WTC11 (cell line): ENCODE measurements at regions not wholly inside any gene's neighbourhood (a gene's known extent, or its start where the extent isn't known, plus 50 kb on each side); places are given as distances from the start of the nearest gene placed in this dataset.

Experiments
- ARID4B ChIP-seq: sonication (generic); formaldehyde crosslinking; IDR thresholded peaks from 2 replicates; pipeline ENCODE4 v1.8.0; 2023; ENCODE audit warnings: missing genetic modification reagents, mild to moderate bottlenecking, borderline replicate concordance
- ATF1 ChIP-seq: sonication (generic); formaldehyde crosslinking; IDR thresholded peaks from 2 replicates; pipeline ENCODE4 v1.8.1; 2023; ENCODE audit warnings: mild to moderate bottlenecking, moderate library complexity, missing genetic modification reagents
- ELF4 ChIP-seq: sonication (generic); formaldehyde crosslinking; IDR thresholded peaks from 2 replicates; pipeline ENCODE4 v1.8.1; 2022; ENCODE audit warnings: low read depth, mild to moderate bottlenecking, moderate library complexity, missing genetic modification reagents
- ESRRA ChIP-seq: sonication (generic); formaldehyde crosslinking; IDR thresholded peaks from 2 replicates; pipeline ENCODE4 v1.8.1; 2022; ENCODE audit warnings: mild to moderate bottlenecking, missing genetic modification reagents, borderline replicate concordance
- FOXJ3 ChIP-seq: sonication (generic); formaldehyde crosslinking; IDR thresholded peaks from 2 replicates; pipeline ENCODE4 v1.9.0; 2021; ENCODE audit warnings: missing genetic modification reagents, mild to moderate bottlenecking, borderline replicate concordance
- JUN ChIP-seq: sonication (generic); formaldehyde crosslinking; IDR thresholded peaks from 2 replicates; pipeline ENCODE4 v1.8.0; 2023; ENCODE audit warnings: mild to moderate bottlenecking, missing genetic modification reagents
- MYBL2 ChIP-seq: sonication (generic); formaldehyde crosslinking; IDR thresholded peaks from 2 replicates; pipeline ENCODE4 v1.8.1; 2023; ENCODE audit warnings: mild to moderate bottlenecking, moderate library complexity, missing genetic modification reagents
- TEAD4 ChIP-seq: sonication (generic); formaldehyde crosslinking; IDR thresholded peaks from 2 replicates; pipeline ENCODE4 v1.8.0; 2022; ENCODE audit warnings: mild to moderate bottlenecking, missing genetic modification reagents
- TF ChIP-seq, protein P1 (sequence below): fragments of 200-600 bp; IDR thresholded peaks from 2 replicates; pipeline ENCODE4 v1.8.0; 2022; ENCODE audit warnings: antibody characterized with exemption
- TF ChIP-seq, protein P2 (sequence below): sonication (generic); formaldehyde crosslinking; IDR thresholded peaks from 2 replicates; pipeline ENCODE4 v1.8.1; 2023; ENCODE audit warnings: mild to moderate bottlenecking, missing genetic modification reagents
- TF ChIP-seq, protein P3 (sequence below): sonication (generic); formaldehyde crosslinking; IDR thresholded peaks from 2 replicates; pipeline ENCODE4 v1.8.1; 2023; ENCODE audit warnings: mild to moderate bottlenecking, missing genetic modification reagents, moderate library complexity
- TF ChIP-seq, protein P4 (sequence below): sonication (generic); formaldehyde crosslinking; IDR thresholded peaks from 2 replicates; pipeline ENCODE4 v1.8.1; 2023; ENCODE audit warnings: mild to moderate bottlenecking, moderate library complexity, missing genetic modification reagents
- TF ChIP-seq, protein P5 (sequence below): sonication (generic); formaldehyde crosslinking; IDR thresholded peaks from 2 replicates; pipeline ENCODE4 v1.8.0; 2023; ENCODE audit warnings: mild to moderate bottlenecking, missing genetic modification reagents
- TF ChIP-seq, protein P6 (sequence below): sonication (generic); formaldehyde crosslinking; IDR thresholded peaks from 2 replicates; pipeline ENCODE4 v1.8.0; 2023; ENCODE audit warnings: missing genetic modification reagents

DNA sequence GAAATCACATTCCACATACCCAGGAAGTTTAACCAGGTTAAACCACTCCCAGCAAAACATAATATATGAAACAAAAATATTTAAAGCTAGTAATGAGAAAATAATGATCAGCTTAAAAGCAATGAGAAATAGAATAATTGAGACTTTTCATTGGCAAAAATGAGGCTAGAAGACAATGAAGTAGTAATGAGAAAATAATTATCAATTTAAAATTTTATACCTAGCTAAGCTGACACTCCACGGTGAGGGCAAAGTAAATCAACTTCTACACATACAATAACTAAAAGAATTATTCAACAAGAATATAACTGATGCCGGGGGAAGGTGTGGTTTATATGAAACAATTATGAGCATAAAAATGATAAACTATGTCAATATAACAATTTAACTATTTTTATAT is 82.2 kb upstream of the TES start:
- TF ChIP-seq, protein P1, sequence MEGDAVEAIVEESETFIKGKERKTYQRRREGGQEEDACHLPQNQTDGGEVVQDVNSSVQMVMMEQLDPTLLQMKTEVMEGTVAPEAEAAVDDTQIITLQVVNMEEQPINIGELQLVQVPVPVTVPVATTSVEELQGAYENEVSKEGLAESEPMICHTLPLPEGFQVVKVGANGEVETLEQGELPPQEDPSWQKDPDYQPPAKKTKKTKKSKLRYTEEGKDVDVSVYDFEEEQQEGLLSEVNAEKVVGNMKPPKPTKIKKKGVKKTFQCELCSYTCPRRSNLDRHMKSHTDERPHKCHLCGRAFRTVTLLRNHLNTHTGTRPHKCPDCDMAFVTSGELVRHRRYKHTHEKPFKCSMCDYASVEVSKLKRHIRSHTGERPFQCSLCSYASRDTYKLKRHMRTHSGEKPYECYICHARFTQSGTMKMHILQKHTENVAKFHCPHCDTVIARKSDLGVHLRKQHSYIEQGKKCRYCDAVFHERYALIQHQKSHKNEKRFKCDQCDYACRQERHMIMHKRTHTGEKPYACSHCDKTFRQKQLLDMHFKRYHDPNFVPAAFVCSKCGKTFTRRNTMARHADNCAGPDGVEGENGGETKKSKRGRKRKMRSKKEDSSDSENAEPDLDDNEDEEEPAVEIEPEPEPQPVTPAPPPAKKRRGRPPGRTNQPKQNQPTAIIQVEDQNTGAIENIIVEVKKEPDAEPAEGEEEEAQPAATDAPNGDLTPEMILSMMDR: no peak
- no peak for TF ChIP-seq ARID4B (CRISPR knock-in tag)
- TF ChIP-seq, protein P2, sequence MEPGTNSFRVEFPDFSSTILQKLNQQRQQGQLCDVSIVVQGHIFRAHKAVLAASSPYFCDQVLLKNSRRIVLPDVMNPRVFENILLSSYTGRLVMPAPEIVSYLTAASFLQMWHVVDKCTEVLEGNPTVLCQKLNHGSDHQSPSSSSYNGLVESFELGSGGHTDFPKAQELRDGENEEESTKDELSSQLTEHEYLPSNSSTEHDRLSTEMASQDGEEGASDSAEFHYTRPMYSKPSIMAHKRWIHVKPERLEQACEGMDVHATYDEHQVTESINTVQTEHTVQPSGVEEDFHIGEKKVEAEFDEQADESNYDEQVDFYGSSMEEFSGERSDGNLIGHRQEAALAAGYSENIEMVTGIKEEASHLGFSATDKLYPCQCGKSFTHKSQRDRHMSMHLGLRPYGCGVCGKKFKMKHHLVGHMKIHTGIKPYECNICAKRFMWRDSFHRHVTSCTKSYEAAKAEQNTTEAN (CRISPR knock-in tag): no peak
- TF ChIP-seq, protein P3, sequence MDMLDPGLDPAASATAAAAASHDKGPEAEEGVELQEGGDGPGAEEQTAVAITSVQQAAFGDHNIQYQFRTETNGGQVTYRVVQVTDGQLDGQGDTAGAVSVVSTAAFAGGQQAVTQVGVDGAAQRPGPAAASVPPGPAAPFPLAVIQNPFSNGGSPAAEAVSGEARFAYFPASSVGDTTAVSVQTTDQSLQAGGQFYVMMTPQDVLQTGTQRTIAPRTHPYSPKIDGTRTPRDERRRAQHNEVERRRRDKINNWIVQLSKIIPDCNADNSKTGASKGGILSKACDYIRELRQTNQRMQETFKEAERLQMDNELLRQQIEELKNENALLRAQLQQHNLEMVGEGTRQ (CRISPR knock-in tag): no peak
- TF ChIP-seq ESRRA: no peak
- no peak for TF ChIP-seq TEAD4 (CRISPR knock-in tag)
- TF ChIP-seq ATF1 (CRISPR knock-in tag): no peak
- TF ChIP-seq, protein P4, sequence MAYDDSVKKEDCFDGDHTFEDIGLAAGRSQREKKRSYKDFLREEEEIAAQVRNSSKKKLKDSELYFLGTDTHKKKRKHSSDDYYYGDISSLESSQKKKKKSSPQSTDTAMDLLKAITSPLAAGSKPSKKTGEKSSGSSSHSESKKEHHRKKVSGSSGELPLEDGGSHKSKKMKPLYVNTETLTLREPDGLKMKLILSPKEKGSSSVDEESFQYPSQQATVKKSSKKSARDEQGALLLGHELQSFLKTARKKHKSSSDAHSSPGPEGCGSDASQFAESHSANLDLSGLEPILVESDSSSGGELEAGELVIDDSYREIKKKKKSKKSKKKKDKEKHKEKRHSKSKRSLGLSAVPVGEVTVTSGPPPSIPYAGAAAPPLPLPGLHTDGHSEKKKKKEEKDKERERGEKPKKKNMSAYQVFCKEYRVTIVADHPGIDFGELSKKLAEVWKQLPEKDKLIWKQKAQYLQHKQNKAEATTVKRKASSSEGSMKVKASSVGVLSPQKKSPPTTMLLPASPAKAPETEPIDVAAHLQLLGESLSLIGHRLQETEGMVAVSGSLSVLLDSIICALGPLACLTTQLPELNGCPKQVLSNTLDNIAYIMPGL (CRISPR knock-in tag): no peak
- TF ChIP-seq, protein P5, sequence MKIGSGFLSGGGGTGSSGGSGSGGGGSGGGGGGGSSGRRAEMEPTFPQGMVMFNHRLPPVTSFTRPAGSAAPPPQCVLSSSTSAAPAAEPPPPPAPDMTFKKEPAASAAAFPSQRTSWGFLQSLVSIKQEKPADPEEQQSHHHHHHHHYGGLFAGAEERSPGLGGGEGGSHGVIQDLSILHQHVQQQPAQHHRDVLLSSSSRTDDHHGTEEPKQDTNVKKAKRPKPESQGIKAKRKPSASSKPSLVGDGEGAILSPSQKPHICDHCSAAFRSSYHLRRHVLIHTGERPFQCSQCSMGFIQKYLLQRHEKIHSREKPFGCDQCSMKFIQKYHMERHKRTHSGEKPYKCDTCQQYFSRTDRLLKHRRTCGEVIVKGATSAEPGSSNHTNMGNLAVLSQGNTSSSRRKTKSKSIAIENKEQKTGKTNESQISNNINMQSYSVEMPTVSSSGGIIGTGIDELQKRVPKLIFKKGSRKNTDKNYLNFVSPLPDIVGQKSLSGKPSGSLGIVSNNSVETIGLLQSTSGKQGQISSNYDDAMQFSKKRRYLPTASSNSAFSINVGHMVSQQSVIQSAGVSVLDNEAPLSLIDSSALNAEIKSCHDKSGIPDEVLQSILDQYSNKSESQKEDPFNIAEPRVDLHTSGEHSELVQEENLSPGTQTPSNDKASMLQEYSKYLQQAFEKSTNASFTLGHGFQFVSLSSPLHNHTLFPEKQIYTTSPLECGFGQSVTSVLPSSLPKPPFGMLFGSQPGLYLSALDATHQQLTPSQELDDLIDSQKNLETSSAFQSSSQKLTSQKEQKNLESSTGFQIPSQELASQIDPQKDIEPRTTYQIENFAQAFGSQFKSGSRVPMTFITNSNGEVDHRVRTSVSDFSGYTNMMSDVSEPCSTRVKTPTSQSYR (CRISPR knock-in tag): no peak
- no peak for TF ChIP-seq MYBL2 (CRISPR knock-in tag)
- no peak for TF ChIP-seq FOXJ3
- no peak for TF ChIP-seq JUN (CRISPR knock-in tag)
- no peak for TF ChIP-seq ELF4 (CRISPR knock-in tag)
- TF ChIP-seq, protein P6, sequence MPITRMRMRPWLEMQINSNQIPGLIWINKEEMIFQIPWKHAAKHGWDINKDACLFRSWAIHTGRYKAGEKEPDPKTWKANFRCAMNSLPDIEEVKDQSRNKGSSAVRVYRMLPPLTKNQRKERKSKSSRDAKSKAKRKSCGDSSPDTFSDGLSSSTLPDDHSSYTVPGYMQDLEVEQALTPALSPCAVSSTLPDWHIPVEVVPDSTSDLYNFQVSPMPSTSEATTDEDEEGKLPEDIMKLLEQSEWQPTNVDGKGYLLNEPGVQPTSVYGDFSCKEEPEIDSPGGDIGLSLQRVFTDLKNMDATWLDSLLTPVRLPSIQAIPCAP (CRISPR knock-in tag): no peak
